ENCODE measurements at regions not wholly inside any gene's neighbourhood (a gene's known extent, or its start where the extent isn't known, plus 50 kb on each side); places are given as distances from the start of the nearest gene placed in this dataset.

- Histone ChIP-seq H3K4me1 (ENCODE audit: control insufficient read depth, insufficient read depth, low read length) (no peaks in the 10 kb centered on the region), H3K9me3 (ENCODE audit: control insufficient read depth, insufficient read depth, low read depth, low read length) (no peaks in the 10 kb centered on the region), H3K27ac (ENCODE audit: extremely low read depth, low read depth, low read length) (no peak overlapping the region), H3K4me3 (ENCODE audit: low read depth, low read length) (no peak overlapping the region), H3K36me3 (ENCODE audit: control insufficient read depth in 2 of 2, insufficient read depth in 1 of 2, low read length in 2 of 2) (no peaks in the 10 kb centered on the region)
- ChIA-PET CTCF (interaction anchor here (0.5 kb wide), 1 partner anchor 19 kb away, joined by 3 read pairs; no protein-coding TSS in a partner anchor), POLR2A (no interaction called here)
- no peak for TF ChIP-seq ZNF670 (tag by site-specific recombination; IDR thresholded peaks at IDR 0.05; ENCODE audit: low read depth)
- TF ChIP-seq ZNF449 (tag by site-specific recombination; IDR thresholded peaks at IDR 0.05), result no peak
- no peak for TF ChIP-seq ZNF580 (tag by site-specific recombination; IDR thresholded peaks at IDR 0.05)
- no peak for TF ChIP-seq ZBTB48 (tag by site-specific recombination; IDR thresholded peaks at IDR 0.05)
- no peak for TF ChIP-seq REPIN1 (tag by site-specific recombination; IDR thresholded peaks at IDR 0.05; ENCODE audit: low read depth)
- no peak for TF ChIP-seq ZNF112 (tag by site-specific recombination; IDR thresholded peaks at IDR 0.05)
- no peak for TF ChIP-seq SALL2 (tag by site-specific recombination; IDR thresholded peaks at IDR 0.05; ENCODE audit: borderline replicate concordance)
Observed at GRCh38 chr2:16225071-16225470, 284.7 kb downstream of the MYCN start.

GRCh38 chr2:16224298-16225045 is 284.1 kb downstream of the MYCN start:
- Histone ChIP-seq H3K4me3 (ENCODE audit: low read depth, low read length) (no peak overlapping the region), H3K4me1 (ENCODE audit: control insufficient read depth, insufficient read depth, low read length) (no peaks in the 10 kb centered on the region), H3K9me3 (ENCODE audit: control insufficient read depth, insufficient read depth, low read depth, low read length) (no peaks in the 10 kb centered on the region), H3K36me3 (ENCODE audit: control insufficient read depth in 2 of 2, insufficient read depth in 1 of 2, low read length in 2 of 2) (no peaks in the 10 kb centered on the region), H3K27ac (ENCODE audit: extremely low read depth, low read depth, low read length) (no peak overlapping the region)
- ChIA-PET CTCF (interaction anchor here (0.5 to 1.6 kb wide), 3 partner anchors 86 to 587 kb away, joined by 3 to 4 read pairs (median 3); no protein-coding TSS in a partner anchor), POLR2A (no interaction called here)
- TF ChIP-seq ZNF169 (tag by site-specific recombination; IDR thresholded peaks at IDR 0.05), result no peak
- no peak for TF ChIP-seq SCRT2 (tag by site-specific recombination; IDR thresholded peaks at IDR 0.05)
- TF ChIP-seq GLI2 (tag by site-specific recombination; IDR thresholded peaks at IDR 0.05; ENCODE audit: borderline replicate concordance, low read depth), result no peak
- no peak for TF ChIP-seq ZNF624 (tag by site-specific recombination; IDR thresholded peaks at IDR 0.05)

GRCh38 chr2:16223841-16224177 is 283.5 kb downstream of the MYCN start:
- H3K4me1 ChIP-seq (ENCODE audit: control insufficient read depth, insufficient read depth, low read length), result no peaks in the 10 kb centered on the region
- no peaks in the 10 kb centered on the region for H3K36me3 ChIP-seq (ENCODE audit: control insufficient read depth in 2 of 2, insufficient read depth in 1 of 2, low read length in 2 of 2)
- H3K9me3 ChIP-seq (ENCODE audit: control insufficient read depth, insufficient read depth, low read depth, low read length), result no peaks in the 10 kb centered on the region
- ChIA-PET CTCF (interaction anchor here (0.5 to 1.6 kb wide), 2 partner anchors 283 to 586 kb away, joined by 3 read pairs; no protein-coding TSS in a partner anchor), POLR2A (no interaction called here)
- no peak overlapping the region for H3K27ac ChIP-seq (ENCODE audit: extremely low read depth, low read depth, low read length)
- no peak overlapping the region for H3K4me3 ChIP-seq (ENCODE audit: low read depth, low read length)
- no peak for TF ChIP-seq ZNF132 (tag by site-specific recombination; IDR thresholded peaks at IDR 0.05; ENCODE audit: borderline replicate concordance)
- no peak for TF ChIP-seq IKZF3 (tag by site-specific recombination; IDR thresholded peaks at IDR 0.05)
- TF ChIP-seq ZFP37 (tag by site-specific recombination; IDR thresholded peaks at IDR 0.05), result no peak
- no peak for TF ChIP-seq ZNF146 (tag by site-specific recombination; IDR thresholded peaks at IDR 0.05)
- no peak for TF ChIP-seq PRDM4 (tag by site-specific recombination; IDR thresholded peaks at IDR 0.05)
- TF ChIP-seq ZNF670 (tag by site-specific recombination; IDR thresholded peaks at IDR 0.05; ENCODE audit: low read depth), result no peak
- TF ChIP-seq ZBTB17 (tag by site-specific recombination; IDR thresholded peaks at IDR 0.05), result no peak
- TF ChIP-seq ZNF211 (tag by site-specific recombination; IDR thresholded peaks at IDR 0.05; ENCODE audit: low read depth), result no peak
- TF ChIP-seq ZSCAN4 (tag by site-specific recombination; IDR thresholded peaks at IDR 0.05), result no peak
- TF ChIP-seq ZNF214 (tag by site-specific recombination; IDR thresholded peaks at IDR 0.05; ENCODE audit: borderline replicate concordance), result no peak
- TF ChIP-seq ZNF133 (tag by site-specific recombination; IDR thresholded peaks at IDR 0.05), result no peak
- TF ChIP-seq ZNF138 (tag by site-specific recombination; IDR thresholded peaks at IDR 0.05; ENCODE audit: borderline replicate concordance), result no peak
- no peak for TF ChIP-seq ZNF629 (tag by site-specific recombination; IDR thresholded peaks at IDR 0.05)
- TF ChIP-seq ZBTB21 (tag by site-specific recombination; IDR thresholded peaks at IDR 0.05), result no peak
- no peak for TF ChIP-seq ZNF549 (tag by site-specific recombination; IDR thresholded peaks at IDR 0.05)
